Smooth muscle cell (in vitro differentiated cells): ENCODE measurements at regions not wholly inside any gene's neighbourhood (a gene's known extent, or its start where the extent isn't known, plus 50 kb on each side); places are given as distances from the start of the nearest gene placed in this dataset.
A peak's percentile ranks its signal among the peaks of the same experiment; 100 is the strongest.

ENCODE experiments used
- DNase-seq: peaks from one replicate; lab custom pipeline; 2025; ENCODE audit not compliant: unreplicated experiment; lab: John Stamatoyannopoulos, UW
- H2AFZ ChIP-seq: fragments of 200-600 bp; sonication (generic); 2 replicates; pipeline ENCODE4 v1.6.0; 2016; ENCODE audit warnings: antibody characterized with exemption, low read depth, mild to moderate bottlenecking
- H3F3A ChIP-seq: fragments of 200-600 bp; sonication (generic); 2 replicates; pipeline ENCODE4 v1.6.0; 2017; ENCODE audit warnings: antibody characterized with exemption, low read depth
- H3K27ac ChIP-seq: fragments of 200-600 bp; sonication (generic); 2 replicates; pipeline ENCODE4 v1.5.1; 2016; ENCODE audit warnings: low read depth, mild to moderate bottlenecking
- H3K27me3 ChIP-seq: fragments of 200-600 bp; sonication (generic); 2 replicates; pipeline ENCODE4 v1.6.1; 2016; ENCODE audit warnings: low read depth, mild to moderate bottlenecking
- H3K36me3 ChIP-seq: fragments of 200-600 bp; sonication (generic); 2 replicates; pipeline ENCODE4 v1.5.1; 2016; ENCODE audit warnings: low read depth
- H3K4me1 ChIP-seq: fragments of 200-600 bp; sonication (generic); 2 replicates; pipeline ENCODE4 v1.5.1; 2016; ENCODE audit warnings: low read depth
- H3K4me2 ChIP-seq: fragments of 200-600 bp; sonication (generic); 2 replicates; pipeline ENCODE4 v1.6.0; 2016; ENCODE audit warnings: mild to moderate bottlenecking
- H3K4me3 ChIP-seq: fragments of 200-600 bp; sonication (generic); 2 replicates; pipeline ENCODE4 v1.5.1; 2016; ENCODE audit warnings: mild to moderate bottlenecking
- H3K79me2 ChIP-seq: fragments of 200-600 bp; sonication (generic); 2 replicates; pipeline ENCODE4 v1.6.0; 2016; ENCODE audit warnings: low read depth, mild to moderate bottlenecking
- H3K9ac ChIP-seq: fragments of 200-600 bp; sonication (generic); 2 replicates; pipeline ENCODE4 v1.6.0; 2016; ENCODE audit warnings: low read depth
- H3K9me3 ChIP-seq: fragments of 200-600 bp; sonication (generic); replicated peaks from 2 replicates; pipeline ENCODE4 v1.5.1; 2016; ENCODE audit warnings: low read depth
- H4K20me1 ChIP-seq: fragments of 200-600 bp; sonication (generic); 2 replicates; pipeline ENCODE4 v1.6.0; 2016; ENCODE audit warnings: low read depth
- WGBS: methylation state at CpG from one replicate; pipeline ENCODE4 v1.1.7; 2016; ENCODE audit warnings: low lambda C conversion rate; 5-methylcytosine and 5-hydroxymethylcytosine counted together
- TF ChIP-seq, protein P1 (sequence below): fragments of 200-600 bp; sonication (generic); IDR thresholded peaks from 2 replicates; pipeline ENCODE4 v1.5.1; 2017; ENCODE audit warnings: borderline replicate concordance, mild to moderate bottlenecking, antibody characterized with exemption; ENCODE audit not compliant: insufficient read depth, poor library complexity, severe bottlenecking

DNA sequence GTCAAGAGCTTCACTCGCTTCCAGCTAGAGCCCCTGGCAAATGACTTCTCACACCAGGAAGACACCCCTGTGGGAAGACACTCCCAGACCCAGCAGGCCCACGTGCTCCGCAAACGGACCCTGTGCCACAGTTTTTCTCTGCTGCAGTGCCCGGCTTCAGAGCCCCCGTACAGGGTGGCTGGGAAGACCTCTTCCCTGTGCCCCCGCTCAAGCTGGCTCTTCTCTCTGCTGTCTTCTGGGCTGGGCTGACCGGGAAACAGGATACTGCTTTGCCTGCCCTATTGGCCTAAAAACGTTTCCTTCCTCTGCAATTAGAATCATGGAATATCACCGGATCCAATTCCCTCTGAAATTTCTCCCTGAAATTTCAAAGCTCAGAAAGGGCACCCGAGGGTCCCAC, 63.7 kb upstream of the CRHR1 start:
- H3K4me1 ChIP-seq = peaks cover 5% of the 10 kb centered on the region
- DNase-seq = no peak
- H3K9ac ChIP-seq = no peak overlapping the region
- TF ChIP-seq, protein P1, sequence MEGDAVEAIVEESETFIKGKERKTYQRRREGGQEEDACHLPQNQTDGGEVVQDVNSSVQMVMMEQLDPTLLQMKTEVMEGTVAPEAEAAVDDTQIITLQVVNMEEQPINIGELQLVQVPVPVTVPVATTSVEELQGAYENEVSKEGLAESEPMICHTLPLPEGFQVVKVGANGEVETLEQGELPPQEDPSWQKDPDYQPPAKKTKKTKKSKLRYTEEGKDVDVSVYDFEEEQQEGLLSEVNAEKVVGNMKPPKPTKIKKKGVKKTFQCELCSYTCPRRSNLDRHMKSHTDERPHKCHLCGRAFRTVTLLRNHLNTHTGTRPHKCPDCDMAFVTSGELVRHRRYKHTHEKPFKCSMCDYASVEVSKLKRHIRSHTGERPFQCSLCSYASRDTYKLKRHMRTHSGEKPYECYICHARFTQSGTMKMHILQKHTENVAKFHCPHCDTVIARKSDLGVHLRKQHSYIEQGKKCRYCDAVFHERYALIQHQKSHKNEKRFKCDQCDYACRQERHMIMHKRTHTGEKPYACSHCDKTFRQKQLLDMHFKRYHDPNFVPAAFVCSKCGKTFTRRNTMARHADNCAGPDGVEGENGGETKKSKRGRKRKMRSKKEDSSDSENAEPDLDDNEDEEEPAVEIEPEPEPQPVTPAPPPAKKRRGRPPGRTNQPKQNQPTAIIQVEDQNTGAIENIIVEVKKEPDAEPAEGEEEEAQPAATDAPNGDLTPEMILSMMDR = no peak
- peaks cover 7% of the 10 kb centered on the region for H4K20me1 ChIP-seq
- H2AFZ ChIP-seq = no peak overlapping the region
- peaks cover 15% of the 10 kb centered on the region for H3K27me3 ChIP-seq
- WGBS = 87% methylated on average over 11 of the region's 11 CpGs
- no peaks in the 10 kb centered on the region for H3K36me3 ChIP-seq
- no peak overlapping the region for H3K27ac ChIP-seq
- H3K4me2 ChIP-seq = no peak overlapping the region
- H3K4me3 ChIP-seq = no peak overlapping the region
- no peaks in the 10 kb centered on the region for H3K9me3 ChIP-seq
- H3K79me2 ChIP-seq = no peaks in the 10 kb centered on the region
- H3F3A ChIP-seq = peaks cover 7% of the 10 kb centered on the region

DNA sequence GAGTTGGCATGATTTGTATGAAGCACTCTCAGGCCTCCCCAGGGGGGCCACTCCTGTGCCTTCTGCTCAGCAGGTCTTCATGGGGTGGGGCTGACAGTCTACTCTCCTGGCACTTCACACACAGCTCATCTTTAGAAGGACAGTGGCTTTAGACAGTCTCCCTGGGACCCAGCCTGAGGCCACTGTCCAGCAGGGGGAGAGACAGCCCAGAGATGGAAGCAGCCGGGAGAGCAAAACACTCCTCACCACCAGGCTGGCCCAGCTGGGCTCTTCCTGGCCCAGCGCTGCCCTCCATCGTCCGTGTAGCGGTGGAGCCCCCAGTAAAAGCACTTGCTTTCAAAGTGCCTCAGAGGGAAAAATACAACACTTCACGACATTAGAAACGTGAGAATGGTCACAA, 62.0 kb upstream of the CRHR1 start:
- DNase-seq = no peak
- WGBS = 15% methylated on average over 7 of the region's 7 CpGs

DNA sequence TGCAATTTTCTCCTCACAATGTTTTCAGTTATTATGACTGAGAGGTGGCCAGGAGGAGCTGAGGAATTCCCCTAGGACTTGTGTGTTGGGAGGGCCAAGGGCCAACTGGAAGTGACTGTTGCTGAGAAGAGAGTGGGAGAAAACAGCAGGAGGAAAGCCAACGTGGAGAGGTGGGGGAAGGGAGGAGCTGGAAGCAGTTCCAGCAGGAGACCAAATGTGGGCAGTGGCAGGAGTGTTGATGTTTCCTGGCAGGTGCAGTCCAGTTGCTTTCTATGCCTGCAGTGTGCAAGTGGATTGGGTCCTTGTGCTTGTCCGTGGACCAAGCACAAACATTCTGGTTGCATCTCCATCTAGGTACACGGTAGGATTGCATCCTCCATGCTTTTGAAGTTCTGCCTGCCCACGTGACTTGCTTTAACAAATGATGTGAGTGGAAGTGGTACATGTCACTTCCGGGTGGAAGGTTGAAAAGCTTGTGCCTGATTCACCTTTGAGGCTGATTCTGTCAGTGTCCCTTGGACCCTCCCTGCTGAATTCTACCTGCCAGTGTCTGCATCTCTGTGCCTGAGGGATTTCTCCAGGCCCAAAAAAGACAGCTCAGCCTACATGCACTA, 54.7 kb upstream of the CRHR1 start:
- Histone ChIP-seq H3K27me3 (peaks cover 46% of the 10 kb centered on the region), H3K4me2 (no peak overlapping the region), H3K27ac (no peak overlapping the region), H3K9ac (no peak overlapping the region), H2AFZ (no peak overlapping the region), H3F3A (no peaks in the 10 kb centered on the region), H3K4me3 (no peak overlapping the region), H3K4me1 (no peaks in the 10 kb centered on the region), H3K79me2 (no peaks in the 10 kb centered on the region), H4K20me1 (no peaks in the 10 kb centered on the region), H3K36me3 (no peaks in the 10 kb centered on the region), H3K9me3 (no peaks in the 10 kb centered on the region)
- no peak for DNase-seq
- TF ChIP-seq, protein P1 = no peak
- WGBS = 49% methylated on average over 5 of the region's 5 CpGs

More for the DNA sequence above, 62.0 kb upstream of the CRHR1 start:
- TF ChIP-seq, protein P1 = peak; percentile 33
- H3K27me3 ChIP-seq = peaks cover 31% of the 10 kb centered on the region
- no peak overlapping the region for H3K27ac ChIP-seq
- no peak overlapping the region for H3K4me2 ChIP-seq
- no peaks in the 10 kb centered on the region for H3K36me3 ChIP-seq
- no peak overlapping the region for H2AFZ ChIP-seq
- H4K20me1 ChIP-seq = peaks cover 7% of the 10 kb centered on the region
- H3K79me2 ChIP-seq = no peaks in the 10 kb centered on the region
- H3F3A ChIP-seq = peaks cover 7% of the 10 kb centered on the region
- no peaks in the 10 kb centered on the region for H3K9me3 ChIP-seq
- H3K9ac ChIP-seq = no peak overlapping the region
- peaks cover 5% of the 10 kb centered on the region for H3K4me1 ChIP-seq
- H3K4me3 ChIP-seq = no peak overlapping the region

DNA sequence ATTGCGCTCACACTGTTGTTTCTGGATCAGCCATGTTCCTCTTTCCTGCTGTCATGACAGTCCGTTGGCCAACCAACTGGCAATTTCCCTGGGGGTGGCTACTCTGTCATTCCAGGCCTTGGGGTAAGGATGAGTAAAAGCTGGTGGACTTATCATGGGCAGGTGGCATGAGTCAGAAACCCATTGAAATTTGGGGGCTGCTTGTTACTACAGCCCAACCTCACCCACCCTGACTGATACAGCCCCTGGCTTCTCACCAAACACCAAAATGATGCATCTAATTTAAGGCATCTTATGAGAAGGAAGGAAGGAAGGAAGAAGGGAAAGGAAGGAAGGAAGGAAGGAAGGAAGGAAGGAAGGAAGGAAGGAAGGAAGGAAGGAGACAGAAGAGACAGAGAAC, 53.9 kb upstream of the CRHR1 start:
- H3F3A ChIP-seq = no peaks in the 10 kb centered on the region
- no peak for DNase-seq
- TF ChIP-seq, protein P1 = no peak
- no peaks in the 10 kb centered on the region for H3K36me3 ChIP-seq
- H3K27me3 ChIP-seq = peaks cover 38% of the 10 kb centered on the region
- no peak overlapping the region for H3K9ac ChIP-seq
- no peaks in the 10 kb centered on the region for H3K79me2 ChIP-seq
- WGBS = 95% methylated on average over 2 of the region's 2 CpGs
- no peaks in the 10 kb centered on the region for H4K20me1 ChIP-seq
- H2AFZ ChIP-seq = no peak overlapping the region
- H3K9me3 ChIP-seq = no peaks in the 10 kb centered on the region
- no peaks in the 10 kb centered on the region for H3K4me1 ChIP-seq
- H3K4me3 ChIP-seq = no peak overlapping the region
- no peak overlapping the region for H3K27ac ChIP-seq
- H3K4me2 ChIP-seq = no peak overlapping the region
